22Rv1 (cell line): ENCODE measurements at regions not wholly inside any gene's neighbourhood (a gene's known extent, or its start where the extent isn't known, plus 50 kb on each side); places are given as distances from the start of the nearest gene placed in this dataset.

Source experiments
- H3K27ac ChIP-seq: fragments of 450-650 bp; 2 replicates; pipeline ENCODE4 v1.5.1; 2017
- ZFX ChIP-seq: fragments of 450-650 bp; IDR thresholded peaks from 2 replicates; pipeline ENCODE4 v1.6.1; 2017; ENCODE audit warnings: antibody characterized with exemption, borderline replicate concordance
- TF ChIP-seq, protein P1 (sequence below): fragments of 450-650 bp; IDR thresholded peaks from 2 replicates; pipeline ENCODE4 v1.5.1; 2017; ENCODE audit warnings: mild to moderate bottlenecking

DNA sequence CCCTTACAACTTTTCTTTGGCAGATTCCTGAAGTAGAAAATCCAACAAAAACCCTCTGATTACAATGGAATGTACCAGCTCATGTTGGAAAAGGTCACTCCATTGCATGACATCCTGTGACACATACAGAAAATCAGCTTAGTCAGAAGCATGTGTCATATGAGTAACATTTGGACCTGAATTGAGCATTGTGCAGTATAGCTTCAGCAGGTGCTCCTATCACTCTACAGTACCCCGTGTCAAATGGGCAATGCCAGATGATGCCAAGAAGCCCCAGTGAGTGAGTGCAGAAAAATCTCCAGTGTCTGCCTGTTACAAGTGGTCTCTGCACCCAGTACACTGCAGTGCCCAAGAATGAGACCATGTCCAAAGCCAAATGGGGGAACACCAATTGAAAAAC lies 129.7 kb upstream of the RUNX1 start:
- H3K27ac ChIP-seq = no peak overlapping the region
- TF ChIP-seq, protein P1, sequence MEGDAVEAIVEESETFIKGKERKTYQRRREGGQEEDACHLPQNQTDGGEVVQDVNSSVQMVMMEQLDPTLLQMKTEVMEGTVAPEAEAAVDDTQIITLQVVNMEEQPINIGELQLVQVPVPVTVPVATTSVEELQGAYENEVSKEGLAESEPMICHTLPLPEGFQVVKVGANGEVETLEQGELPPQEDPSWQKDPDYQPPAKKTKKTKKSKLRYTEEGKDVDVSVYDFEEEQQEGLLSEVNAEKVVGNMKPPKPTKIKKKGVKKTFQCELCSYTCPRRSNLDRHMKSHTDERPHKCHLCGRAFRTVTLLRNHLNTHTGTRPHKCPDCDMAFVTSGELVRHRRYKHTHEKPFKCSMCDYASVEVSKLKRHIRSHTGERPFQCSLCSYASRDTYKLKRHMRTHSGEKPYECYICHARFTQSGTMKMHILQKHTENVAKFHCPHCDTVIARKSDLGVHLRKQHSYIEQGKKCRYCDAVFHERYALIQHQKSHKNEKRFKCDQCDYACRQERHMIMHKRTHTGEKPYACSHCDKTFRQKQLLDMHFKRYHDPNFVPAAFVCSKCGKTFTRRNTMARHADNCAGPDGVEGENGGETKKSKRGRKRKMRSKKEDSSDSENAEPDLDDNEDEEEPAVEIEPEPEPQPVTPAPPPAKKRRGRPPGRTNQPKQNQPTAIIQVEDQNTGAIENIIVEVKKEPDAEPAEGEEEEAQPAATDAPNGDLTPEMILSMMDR = no peak
- no peak for TF ChIP-seq ZFX

DNA sequence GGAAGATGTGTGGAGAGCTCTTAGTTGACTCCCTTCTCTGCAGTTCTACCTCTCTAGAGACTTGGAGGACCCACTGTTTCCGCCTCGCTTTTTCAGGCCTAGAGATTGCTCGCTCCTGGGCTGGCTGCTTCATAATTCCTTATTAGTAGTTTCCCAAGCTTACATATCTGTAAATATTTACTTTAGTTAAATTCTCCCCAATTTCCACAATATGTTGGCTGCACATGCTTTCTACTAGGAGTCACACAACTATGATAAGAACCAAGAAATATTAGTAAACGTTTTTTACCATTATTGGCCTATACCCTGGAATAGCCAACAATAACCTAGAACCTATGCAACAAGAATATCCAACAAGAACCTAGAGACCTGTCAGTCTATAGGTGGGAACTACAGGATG lies 129.0 kb upstream of the RUNX1 start:
- H3K27ac ChIP-seq = no peak overlapping the region
- TF ChIP-seq ZFX = no peak
- TF ChIP-seq, protein P1 = no peak

DNA sequence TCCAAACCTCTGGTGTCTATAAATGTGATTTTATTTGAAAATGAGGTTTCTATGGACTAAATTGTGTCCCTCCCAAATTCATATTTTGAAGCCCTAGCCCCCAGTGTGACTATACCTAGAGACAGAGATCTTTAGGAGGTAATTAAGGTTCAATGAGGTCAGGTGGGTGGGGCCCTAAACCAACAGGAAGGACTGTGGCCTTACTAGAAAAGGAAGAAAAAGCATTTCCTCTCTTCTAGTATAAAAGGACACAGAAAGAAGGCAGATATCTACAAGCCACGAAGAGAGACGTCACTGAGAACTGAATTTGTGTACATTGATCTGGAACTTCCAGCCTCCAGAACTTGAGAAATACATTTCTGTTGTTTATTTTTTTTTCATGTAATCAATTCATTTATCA lies 123.1 kb upstream of the RUNX1 start:
- no peak for TF ChIP-seq ZFX
- TF ChIP-seq, protein P1 = no peak
- H3K27ac ChIP-seq = no peak overlapping the region

DNA sequence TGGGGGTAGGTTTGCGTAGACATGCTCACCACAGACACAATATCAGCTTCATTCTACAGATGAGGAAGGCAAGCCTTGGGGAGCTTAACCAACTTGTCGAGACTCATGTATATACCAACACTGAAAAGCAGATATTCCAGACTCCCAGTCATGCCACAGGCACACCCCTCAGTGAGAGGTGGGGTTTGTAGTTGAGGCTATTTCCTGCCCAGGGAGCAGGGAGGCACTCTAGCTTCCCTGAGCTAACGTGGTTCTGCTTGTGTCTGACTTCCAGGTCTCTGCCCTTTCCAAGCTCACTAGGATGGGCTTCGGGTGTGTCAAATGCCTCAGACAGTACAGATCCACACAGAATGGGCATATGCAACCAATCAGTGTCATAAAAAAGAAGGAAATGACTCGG lies 122.3 kb upstream of the RUNX1 start:
- TF ChIP-seq, protein P1 = no peak
- TF ChIP-seq ZFX = no peak
- no peak overlapping the region for H3K27ac ChIP-seq

DNA sequence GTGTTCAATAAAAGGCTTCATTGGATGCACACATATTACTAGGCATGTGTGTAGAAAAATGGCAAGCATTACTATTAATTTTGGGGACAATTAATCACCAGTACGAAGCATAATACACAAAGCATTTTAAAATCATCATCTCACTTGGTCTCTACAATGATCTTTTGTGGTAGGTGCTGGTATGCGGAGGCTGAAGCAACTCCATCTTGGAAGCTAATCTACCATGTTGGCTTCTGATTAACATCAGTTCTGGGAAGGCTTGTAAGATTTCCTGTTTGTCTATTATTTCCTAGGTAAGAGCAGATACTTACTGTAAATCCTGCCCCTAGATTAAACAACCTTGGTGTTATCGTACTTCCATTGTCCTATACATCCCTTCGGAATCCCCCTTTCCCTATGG lies 121.7 kb upstream of the RUNX1 start:
- TF ChIP-seq, protein P1 = no peak
- no peak for TF ChIP-seq ZFX
- H3K27ac ChIP-seq = no peak overlapping the region

DNA sequence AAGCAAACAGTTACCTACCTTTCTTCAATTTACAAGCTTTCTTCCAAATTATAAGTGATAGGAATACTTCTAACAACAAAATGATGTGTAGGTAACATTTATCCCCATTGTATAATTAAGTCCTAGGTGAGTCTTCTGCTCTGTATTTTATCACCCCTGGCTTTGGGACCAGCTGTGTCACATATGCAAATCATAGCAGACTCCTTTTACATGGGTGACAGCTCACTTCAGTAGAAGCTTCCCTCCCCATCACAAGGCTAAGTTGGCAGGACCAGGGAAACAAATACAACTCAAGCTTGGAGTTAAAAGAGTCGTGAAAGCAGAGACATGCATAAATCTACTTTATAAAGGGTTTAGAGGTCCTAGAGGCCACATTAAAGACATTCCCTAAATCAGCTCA lies 121.1 kb upstream of the RUNX1 start:
- H3K27ac ChIP-seq = no peak overlapping the region
- no peak for TF ChIP-seq ZFX
- TF ChIP-seq, protein P1 = no peak

DNA sequence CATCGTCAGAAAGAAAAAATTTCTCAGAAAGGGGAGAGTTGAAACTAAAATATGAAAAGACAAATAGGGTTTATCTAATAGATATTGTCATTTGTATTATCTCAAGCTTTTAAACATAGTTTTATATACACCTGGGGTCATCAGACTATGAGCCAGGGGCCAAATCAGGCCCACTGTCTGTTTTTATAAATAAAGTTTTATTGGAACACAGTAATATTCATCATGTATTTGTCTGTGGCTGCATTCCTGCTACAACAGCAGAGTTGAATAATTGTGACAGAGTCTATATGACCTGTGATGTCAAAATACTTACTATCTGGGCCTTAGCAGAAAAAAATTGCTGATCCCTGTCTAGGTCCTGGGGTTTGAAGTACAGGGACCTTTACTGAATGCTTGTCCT lies 120.5 kb upstream of the RUNX1 start:
- no peak overlapping the region for H3K27ac ChIP-seq
- no peak for TF ChIP-seq ZFX
- TF ChIP-seq, protein P1 = no peak
